ENCODE measurements at regions not wholly inside any gene's neighbourhood (a gene's known extent, or its start where the extent isn't known, plus 50 kb on each side); places are given as distances from the start of the nearest gene placed in this dataset.

- TF ChIP-seq CTCF (IDR thresholded peaks at IDR 0.05; ENCODE audit: low read depth, low read length, missing control alignments), result no peak
- no peak for DNase-seq (ENCODE audit: extremely low read depth, low read depth)
- H3K4me3 ChIP-seq (replicated peaks; ENCODE audit: low read depth, low read length), result no peak overlapping the region
These were observed 72.7 kb upstream of the OTOS start for GRCh38 chr2:240213226-240213475.

GRCh38 chr2:240213476-240214421, 73.3 kb upstream of the OTOS start:
- DNase-seq (ENCODE audit: extremely low read depth, low read depth), result no peak
- TF ChIP-seq CTCF (IDR thresholded peaks at IDR 0.05; ENCODE audit: low read depth, low read length, missing control alignments), result no peak
- H3K4me3 ChIP-seq (replicated peaks; ENCODE audit: low read depth, low read length), result no peak overlapping the region

- TF ChIP-seq CTCF (IDR thresholded peaks at IDR 0.05; ENCODE audit: low read depth, low read length, missing control alignments), result no peak
- H3K4me3 ChIP-seq (replicated peaks; ENCODE audit: low read depth, low read length), result no peak overlapping the region
- DNase-seq (ENCODE audit: extremely low read depth, low read depth), result peak; percentile 73
These were observed 74.6 kb upstream of the OTOS start for GRCh38 chr2:240214790-240215675.

- DNase-seq (ENCODE audit: extremely low read depth, low read depth), result no peak
- TF ChIP-seq CTCF (IDR thresholded peaks at IDR 0.05; ENCODE audit: low read depth, low read length, missing control alignments), result no peak
- no peak overlapping the region for H3K4me3 ChIP-seq (replicated peaks; ENCODE audit: low read depth, low read length)
These were observed 75.2 kb upstream of the OTOS start for GRCh38 chr2:240215676-240216051.

GRCh38 chr2:240216167-240216566, 75.7 kb upstream of the OTOS start:
- no peak overlapping the region for H3K4me3 ChIP-seq (replicated peaks; ENCODE audit: low read depth, low read length)
- TF ChIP-seq CTCF (IDR thresholded peaks at IDR 0.05; ENCODE audit: low read depth, low read length, missing control alignments), result no peak
- no peak for DNase-seq (ENCODE audit: extremely low read depth, low read depth)

GRCh38 chr2:240217431-240218301, 77.2 kb upstream of the OTOS start:
- no peak overlapping the region for H3K4me3 ChIP-seq (replicated peaks; ENCODE audit: low read depth, low read length)
- TF ChIP-seq CTCF (IDR thresholded peaks at IDR 0.05; ENCODE audit: low read depth, low read length, missing control alignments), result no peak
- no peak for DNase-seq (ENCODE audit: extremely low read depth, low read depth)
